ACC112 (cell line): ENCODE measurements at regions not wholly inside any gene's neighbourhood (a gene's known extent, or its start where the extent isn't known, plus 50 kb on each side); places are given as distances from the start of the nearest gene placed in this dataset.
"Not testable (repeated sequence)": the region's sequence is repeated elsewhere in the genome, so short reads cannot be mapped to it uniquely, and the experiment has no call there.

Source experiments
- H2AFZ ChIP-seq: fragments of 200-600 bp; sonication (generic); one replicate; pipeline ENCODE4 v1.6.0; 2017; ENCODE audit warnings: antibody characterized with exemption, low read length; ENCODE audit not compliant: unreplicated experiment
- H3K27ac ChIP-seq: fragments of 200-600 bp; sonication (generic); 2 replicates; pipeline ENCODE4 v1.5.1; 2014; ENCODE audit warnings: low read depth, mild to moderate bottlenecking, antibody characterized with exemption, low read length, moderate library complexity
- H3K27me3 ChIP-seq: fragments of 200-600 bp; sonication (generic); 2 replicates; pipeline ENCODE4 v1.6.1; 2014; ENCODE audit warnings: mild to moderate bottlenecking, antibody characterized with exemption, low read length, moderate library complexity, mixed read lengths; ENCODE audit not compliant: insufficient read depth
- H3K36me3 ChIP-seq: fragments of 200-600 bp; sonication (generic); 2 replicates; pipeline ENCODE4 v1.6.1; 2016; ENCODE audit warnings: mild to moderate bottlenecking, antibody characterized with exemption, low read length, moderate library complexity, mixed read lengths; ENCODE audit not compliant: insufficient read depth
- H3K4me1 ChIP-seq: fragments of 200-600 bp; sonication (generic); one replicate; pipeline ENCODE4 v1.6.1; 2016; ENCODE audit warnings: low read length, mixed read lengths; ENCODE audit not compliant: insufficient read depth, unreplicated experiment, control insufficient read depth
- H3K4me3 ChIP-seq: fragments of 200-600 bp; sonication (generic); 2 replicates; pipeline ENCODE4 v1.5.1; 2014; ENCODE audit warnings: mild to moderate bottlenecking, low read depth, low read length
- H3K79me2 ChIP-seq: fragments of 200-600 bp; sonication (generic); one replicate; pipeline ENCODE4 v1.6.0; 2016; ENCODE audit warnings: low read length; ENCODE audit not compliant: control insufficient read depth, unreplicated experiment, insufficient read depth

GRCh38 chr12:86601550-86602308, 345.5 kb upstream of the MGAT4C start:
- Histone ChIP-seq H3K36me3 (no peaks in the 10 kb centered on the region), H3K4me1 (no peaks in the 10 kb centered on the region), H3K27me3 (no peaks in the 10 kb centered on the region), H3K27ac (no peak overlapping the region), H3K79me2 (no peaks in the 10 kb centered on the region), H3K4me3 (no peak overlapping the region), H2AFZ (no peak overlapping the region)

GRCh38 chr12:86600664-86601231, 344.6 kb upstream of the MGAT4C start:
- Histone ChIP-seq H3K36me3 (no peaks in the 10 kb centered on the region), H3K4me3 (no peak overlapping the region), H3K79me2 (no peaks in the 10 kb centered on the region), H3K4me1 (no peaks in the 10 kb centered on the region), H2AFZ (no peak overlapping the region), H3K27ac (no peak overlapping the region), H3K27me3 (no peaks in the 10 kb centered on the region)

- H3K27me3 ChIP-seq: no peaks in the 10 kb centered on the region
- H3K79me2 ChIP-seq: no peaks in the 10 kb centered on the region
- H3K4me1 ChIP-seq: no peaks in the 10 kb centered on the region
- H2AFZ ChIP-seq: no peak overlapping the region
- no peak overlapping the region for H3K4me3 ChIP-seq
- no peaks in the 10 kb centered on the region for H3K36me3 ChIP-seq
- no peak overlapping the region for H3K27ac ChIP-seq
Observed at GRCh38 chr12:86597431-86597830, 341.2 kb upstream of the MGAT4C start.

- Histone ChIP-seq H3K79me2 (no peaks in the 10 kb centered on the region), H3K4me1 (no peaks in the 10 kb centered on the region), H3K27ac (no peak overlapping the region), H3K27me3 (no peaks in the 10 kb centered on the region), H2AFZ (no peak overlapping the region), H3K36me3 (no peaks in the 10 kb centered on the region), H3K4me3 (no peak overlapping the region)
Observed at GRCh38 chr12:86590296-86590695, 334.1 kb upstream of the MGAT4C start.

- Histone ChIP-seq H3K36me3 (no peaks in the 10 kb centered on the region), H3K27me3 (no peaks in the 10 kb centered on the region), H3K79me2 (no peaks in the 10 kb centered on the region), H3K4me3 (no peak overlapping the region), H2AFZ (no peak overlapping the region), H3K27ac (no peak overlapping the region), H3K4me1 (no peaks in the 10 kb centered on the region)
Observed at GRCh38 chr12:86574143-86574542, 318.0 kb upstream of the MGAT4C start.

- Histone ChIP-seq H3K27me3 (no peaks in the 10 kb centered on the region), H3K79me2 (no peaks in the 10 kb centered on the region), H3K4me3 (no peak overlapping the region), H3K4me1 (no peaks in the 10 kb centered on the region), H3K36me3 (no peaks in the 10 kb centered on the region), H3K27ac (no peak overlapping the region), H2AFZ (no peak overlapping the region)
Observed at GRCh38 chr12:86572455-86572854, 316.3 kb upstream of the MGAT4C start.

- no peaks in the 10 kb centered on the region for H3K4me1 ChIP-seq
- H3K79me2 ChIP-seq: no peaks in the 10 kb centered on the region
- no peaks in the 10 kb centered on the region for H3K27me3 ChIP-seq
- H2AFZ ChIP-seq: no peak overlapping the region
- no peak overlapping the region for H3K27ac ChIP-seq
- no peak overlapping the region for H3K4me3 ChIP-seq
- no peaks in the 10 kb centered on the region for H3K36me3 ChIP-seq
Observed at GRCh38 chr12:86565038-86565437, 308.8 kb upstream of the MGAT4C start.

- not testable (repeated sequence) for H3K36me3 ChIP-seq, H3K4me3 ChIP-seq, H3K79me2 ChIP-seq, H3K4me1 ChIP-seq, H3K27ac ChIP-seq, H2AFZ ChIP-seq, H3K27me3 ChIP-seq
Observed at GRCh38 chr12:86555491-86555890, 299.3 kb upstream of the MGAT4C start.

- Histone ChIP-seq H3K79me2 (no peaks in the 10 kb centered on the region), H3K27ac (no peak overlapping the region), H3K36me3 (no peaks in the 10 kb centered on the region), H3K4me3 (no peak overlapping the region), H3K27me3 (no peaks in the 10 kb centered on the region), H2AFZ (no peak overlapping the region), H3K4me1 (no peaks in the 10 kb centered on the region)
Observed at GRCh38 chr12:86551146-86551571, 295.0 kb upstream of the MGAT4C start.

- Histone ChIP-seq H3K27me3 (no peaks in the 10 kb centered on the region), H3K27ac (no peak overlapping the region), H3K79me2 (no peaks in the 10 kb centered on the region), H3K4me3 (no peak overlapping the region), H2AFZ (no peak overlapping the region), H3K36me3 (no peaks in the 10 kb centered on the region), H3K4me1 (no peaks in the 10 kb centered on the region)
Observed at GRCh38 chr12:86550218-86551145, 294.3 kb upstream of the MGAT4C start.
